ENCODE measurements at regions not wholly inside any gene's neighbourhood (a gene's known extent, or its start where the extent isn't known, plus 50 kb on each side); places are given as distances from the start of the nearest gene placed in this dataset.
A peak's percentile ranks its signal among the peaks of the same experiment; 100 is the strongest.
"Not testable (repeated sequence)": the region's sequence is repeated elsewhere in the genome, so short reads cannot be mapped to it uniquely, and the experiment has no call there.

DNA sequence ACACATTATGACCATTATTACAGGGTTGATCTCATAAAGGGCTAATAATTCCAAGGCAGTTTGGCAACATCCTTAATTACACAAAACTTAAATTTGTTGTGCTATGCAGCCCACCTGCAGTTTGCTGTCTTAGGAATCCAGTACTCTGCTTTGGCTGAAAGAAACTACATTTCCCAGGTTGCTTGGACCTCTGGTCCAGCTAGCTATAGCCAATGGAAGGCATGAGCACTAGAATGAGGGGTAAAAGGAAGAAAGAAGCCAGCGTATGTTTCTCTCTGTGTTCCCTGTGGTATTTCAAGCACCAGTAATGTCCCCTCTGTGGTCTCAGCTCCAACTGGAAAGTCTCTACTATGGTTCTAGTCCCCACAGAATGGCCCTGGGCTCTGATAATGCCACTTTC lies 84.3 kb upstream of the TSC22D2 start:
- H3K36me3 ChIP-seq (ENCODE audit: control insufficient read depth, insufficient read depth, low read length) = no peaks in the 10 kb centered on the region
- no peak for ATAC-seq (ENCODE audit: low read depth)
- H3K9me1 ChIP-seq (ENCODE audit: insufficient read depth, low read length) = peaks cover 5% of the 10 kb centered on the region; the same call in 1 of the 2 replicates
- H3K4me1 ChIP-seq (ENCODE audit: control insufficient read depth, insufficient read depth, low read length) = peaks cover 12% of the 10 kb centered on the region
- intact Hi-C loops (cut with micrococcal nuclease) = no loop called here
- no peak overlapping the region for H3K4me2 ChIP-seq (ENCODE audit: low read depth, low read length)
- in situ Hi-C loops (cut with MboI; ENCODE audit: low sequenced_read_pairs) = no loop called here
- POLR2A ChIA-PET (ENCODE audit: unreplicated experiment) = no interaction called here
- TF ChIP-seq MXI1 (IDR thresholded peaks at IDR 0.05; ENCODE audit: borderline replicate concordance, low read depth, low read length) (no peak), CHD1 (IDR thresholded peaks at IDR 0.05; ENCODE audit: low read depth, low read length) (no peak), MAFK (IDR thresholded peaks at IDR 0.05; ENCODE audit: low read depth, low read length) (no peak), MAZ (IDR thresholded peaks at IDR 0.05; ENCODE audit: borderline replicate concordance, low read depth, low read length) (no peak), CEBPB (IDR thresholded peaks at IDR 0.05; ENCODE audit: low read depth, low read length) (no peak)
- TF ChIP-seq, protein P1, sequence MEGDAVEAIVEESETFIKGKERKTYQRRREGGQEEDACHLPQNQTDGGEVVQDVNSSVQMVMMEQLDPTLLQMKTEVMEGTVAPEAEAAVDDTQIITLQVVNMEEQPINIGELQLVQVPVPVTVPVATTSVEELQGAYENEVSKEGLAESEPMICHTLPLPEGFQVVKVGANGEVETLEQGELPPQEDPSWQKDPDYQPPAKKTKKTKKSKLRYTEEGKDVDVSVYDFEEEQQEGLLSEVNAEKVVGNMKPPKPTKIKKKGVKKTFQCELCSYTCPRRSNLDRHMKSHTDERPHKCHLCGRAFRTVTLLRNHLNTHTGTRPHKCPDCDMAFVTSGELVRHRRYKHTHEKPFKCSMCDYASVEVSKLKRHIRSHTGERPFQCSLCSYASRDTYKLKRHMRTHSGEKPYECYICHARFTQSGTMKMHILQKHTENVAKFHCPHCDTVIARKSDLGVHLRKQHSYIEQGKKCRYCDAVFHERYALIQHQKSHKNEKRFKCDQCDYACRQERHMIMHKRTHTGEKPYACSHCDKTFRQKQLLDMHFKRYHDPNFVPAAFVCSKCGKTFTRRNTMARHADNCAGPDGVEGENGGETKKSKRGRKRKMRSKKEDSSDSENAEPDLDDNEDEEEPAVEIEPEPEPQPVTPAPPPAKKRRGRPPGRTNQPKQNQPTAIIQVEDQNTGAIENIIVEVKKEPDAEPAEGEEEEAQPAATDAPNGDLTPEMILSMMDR (conservative IDR thresholded peaks at IDR 0.05; ENCODE audit: low read depth, low read length) = no peak
- CTCF ChIA-PET = no interaction called here
- WGBS, 2 experiments (ENCODE audit: extremely low coverage in 2 of 2, insufficient read length in 1 of 2) = 100% methylated on average over 1 of the region's 1 CpG; no CpG with 5 or more reads in 1 of the 2 experiments
- H3K9ac ChIP-seq (ENCODE audit: low read depth, low read length) = no peak overlapping the region
- no peak overlapping the region for H3K4me3 ChIP-seq (ENCODE audit: insufficient read depth, low read depth, low read length)
- H2AK5ac ChIP-seq (ENCODE audit: low read depth, low read length) = no peak overlapping the region
- no peak overlapping the region for H2BK15ac ChIP-seq (ENCODE audit: low read depth, low read length)
- no peak overlapping the region for H3K56ac ChIP-seq (ENCODE audit: extremely low read depth, insufficient read depth, low read length)
- H3K23ac ChIP-seq (ENCODE audit: low read depth, low read length) = no peak overlapping the region
- peak overlapping the region; percentile 32; the same call in 1 of the 2 replicates for H2BK120ac ChIP-seq (ENCODE audit: low read depth, low read length)
- no peak overlapping the region for H2BK5ac ChIP-seq (ENCODE audit: low read depth, low read length, poor library complexity, severe bottlenecking)
- H2AFZ ChIP-seq (replicated peaks; ENCODE audit: low read length, poor library complexity) = no peak overlapping the region
- no peaks in the 10 kb centered on the region for H3K79me1 ChIP-seq (ENCODE audit: low read depth in 1 of 2, low read length in 2 of 2)
- no TSS peak for BruUV-seq (replicated peaks)
- H2AK9ac ChIP-seq (replicated peaks; ENCODE audit: low read depth, low read length, poor library complexity) = no peak overlapping the region
- no peaks in the 10 kb centered on the region for H3K27me3 ChIP-seq (ENCODE audit: control insufficient read depth, insufficient read depth, low read length)
- H2BK20ac ChIP-seq (ENCODE audit: low read depth, low read length) = peak overlapping the region; percentile 59; the same call in 1 of the 2 replicates
- no peak overlapping the region for H4K5ac ChIP-seq (ENCODE audit: low read depth, low read length)
- peak overlapping the region; percentile 46 for H3K4ac ChIP-seq (ENCODE audit: low read depth, low read length)
- H4K8ac ChIP-seq (ENCODE audit: low read depth in 2 of 2, low read length in 2 of 2) = no peak overlapping the region
- no peaks in the 10 kb centered on the region for H3K9me3 ChIP-seq (ENCODE audit: control insufficient read depth, insufficient read depth, low read length)
- dilution Hi-C loops (cut with HindIII; ENCODE audit: low sequenced_read_pairs, unreplicated experiment) = no loop called here
- no peak overlapping the region for H3K18ac ChIP-seq (ENCODE audit: low read depth, low read length)
- no peak overlapping the region for H3K27ac ChIP-seq (ENCODE audit: insufficient read depth, low read length)
- no peak for DNase-seq
- H4K20me1 ChIP-seq (ENCODE audit: insufficient read depth, low read length) = no peaks in the 10 kb centered on the region
- no peak overlapping the region for H4K91ac ChIP-seq (ENCODE audit: insufficient read depth, low read depth, low read length)
- no peak overlapping the region for H3K14ac ChIP-seq (replicated peaks; ENCODE audit: low read depth, low read length)

DNA sequence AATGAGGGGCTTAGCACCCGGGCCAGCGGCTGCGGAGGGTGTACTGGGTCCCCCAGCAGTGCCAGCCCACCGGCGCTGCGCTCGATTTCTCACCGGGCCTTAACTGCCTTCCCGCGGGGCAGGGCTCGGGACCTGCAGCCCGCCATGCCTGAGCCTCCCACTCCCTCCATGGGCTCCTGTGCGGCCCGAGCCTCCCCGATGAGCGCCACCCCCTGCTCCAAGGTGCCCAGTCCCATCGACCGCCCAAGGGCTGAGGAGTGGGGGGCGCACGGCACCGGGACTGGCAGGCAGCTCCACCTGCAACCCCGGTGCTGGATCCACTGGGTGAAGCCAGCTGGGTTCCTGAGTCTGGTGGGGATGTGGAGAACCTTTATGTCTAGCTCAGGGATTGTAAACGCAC lies 85.0 kb upstream of the TSC22D2 start:
- ATAC-seq (ENCODE audit: low read depth); H3K18ac ChIP-seq (ENCODE audit: low read depth, low read length); H3K36me3 ChIP-seq (ENCODE audit: control insufficient read depth, insufficient read depth, low read length); H2AFZ ChIP-seq (replicated peaks; ENCODE audit: low read length, poor library complexity); H3K4me3 ChIP-seq (ENCODE audit: insufficient read depth, low read depth, low read length); CTCF ChIA-PET; H3K14ac ChIP-seq (replicated peaks; ENCODE audit: low read depth, low read length); H3K23ac ChIP-seq (ENCODE audit: low read depth, low read length); H3K27me3 ChIP-seq (ENCODE audit: control insufficient read depth, insufficient read depth, low read length); H3K27ac ChIP-seq (ENCODE audit: insufficient read depth, low read length); intact Hi-C loops (cut with micrococcal nuclease); H4K20me1 ChIP-seq (ENCODE audit: insufficient read depth, low read length); BruUV-seq (replicated peaks); H3K4me2 ChIP-seq (ENCODE audit: low read depth, low read length); DNase-seq; dilution Hi-C loops (cut with HindIII; ENCODE audit: low sequenced_read_pairs, unreplicated experiment); H3K9me3 ChIP-seq (ENCODE audit: control insufficient read depth, insufficient read depth, low read length); H3K79me1 ChIP-seq (ENCODE audit: low read depth in 1 of 2, low read length in 2 of 2); H2BK5ac ChIP-seq (ENCODE audit: low read depth, low read length, poor library complexity, severe bottlenecking); H2AK9ac ChIP-seq (replicated peaks; ENCODE audit: low read depth, low read length, poor library complexity); H2BK120ac ChIP-seq (ENCODE audit: low read depth, low read length); H3K9ac ChIP-seq (ENCODE audit: low read depth, low read length); H4K5ac ChIP-seq (ENCODE audit: low read depth, low read length); H2BK20ac ChIP-seq (ENCODE audit: low read depth, low read length); H2BK15ac ChIP-seq (ENCODE audit: low read depth, low read length); H3K4ac ChIP-seq (ENCODE audit: low read depth, low read length); H2AK5ac ChIP-seq (ENCODE audit: low read depth, low read length); H3K9me1 ChIP-seq (ENCODE audit: insufficient read depth, low read length); H4K91ac ChIP-seq (ENCODE audit: insufficient read depth, low read depth, low read length); in situ Hi-C loops (cut with MboI; ENCODE audit: low sequenced_read_pairs); POLR2A ChIA-PET (ENCODE audit: unreplicated experiment); H3K56ac ChIP-seq (ENCODE audit: extremely low read depth, insufficient read depth, low read length); H4K8ac ChIP-seq (ENCODE audit: low read depth in 2 of 2, low read length in 2 of 2): not testable (repeated sequence)
- no CpG with 5 or more reads among the region's 23 CpGs for WGBS, 2 experiments (ENCODE audit: extremely low coverage in 2 of 2, insufficient read length in 1 of 2)
- peaks cover 12% of the 10 kb centered on the region for H3K4me1 ChIP-seq (ENCODE audit: control insufficient read depth, insufficient read depth, low read length)

Data from IMR-90 (cell line).